Parathyroid adenoma (tissue), 2 donors: ENCODE measurements at regions not wholly inside any gene's neighbourhood (a gene's known extent, or its start where the extent isn't known, plus 50 kb on each side); places are given as distances from the start of the nearest gene placed in this dataset.

Experiments used
- H2AFZ ChIP-seq: fragments of 300-600 bp; sonication (generic); one replicate; pipeline ENCODE4 v1.7.0; 2017; ENCODE audit warnings: antibody characterized with exemption, mild to moderate bottlenecking
- H3K27ac ChIP-seq: fragments of 300-600 bp; sonication (generic); one replicate; pipeline ENCODE4 v1.7.0; 2017
- H3K27me3 ChIP-seq: fragments of 300-600 bp; sonication (generic); one replicate; pipeline ENCODE4 v1.7.0; 2017; ENCODE audit warnings: low read length; ENCODE audit not compliant: control insufficient read depth, insufficient read depth
- H3K36me3 ChIP-seq: fragments of 300-600 bp; sonication (generic); one replicate; pipeline ENCODE4 v1.7.0; 2017; ENCODE audit warnings: low read length; ENCODE audit not compliant: control insufficient read depth, insufficient read depth
- H3K4me1 ChIP-seq: fragments of 300-600 bp; sonication (generic); one replicate; pipeline ENCODE4 v1.7.0; 2017; ENCODE audit warnings: control low read depth
- H3K4me2 ChIP-seq: fragments of 300-600 bp; sonication (generic); one replicate; pipeline ENCODE4 v1.7.0; 2017; ENCODE audit warnings: low read length
- H3K4me3 ChIP-seq: fragments of 300-600 bp; sonication (generic); one replicate; pipeline ENCODE4 v1.7.0; 2017; ENCODE audit warnings: low read depth, low read length
- H3K79me2 ChIP-seq: fragments of 300-600 bp; sonication (generic); one replicate; pipeline ENCODE4 v1.7.0; 2017; ENCODE audit warnings: control low read depth
- H3K9ac ChIP-seq: fragments of 300-600 bp; sonication (generic); one replicate; pipeline ENCODE4 v1.7.0; 2017; ENCODE audit warnings: mild to moderate bottlenecking
- H3K9me3 ChIP-seq: fragments of 300-600 bp; sonication (generic); one replicate; pipeline ENCODE4 v1.7.0; 2017; ENCODE audit warnings: low read length; ENCODE audit not compliant: control insufficient read depth
- CTCF ChIP-seq: fragments of 300-600 bp; sonication (generic); IDR thresholded peaks from one replicate; pipeline ENCODE4 v1.7.0; 2017; ENCODE audit warnings: antibody characterized with exemption, mild to moderate bottlenecking
- donor health status: primary hyperparathyroidism.

- no peak overlapping the region for H3K4me2 ChIP-seq
- no peak for TF ChIP-seq CTCF
- H3K36me3 ChIP-seq = no peaks in the 10 kb centered on the region
- no peaks in the 10 kb centered on the region for H3K4me1 ChIP-seq
- H3K79me2 ChIP-seq = no peaks in the 10 kb centered on the region
- no peak overlapping the region for H3K27ac ChIP-seq
- H3K9me3 ChIP-seq = no peaks in the 10 kb centered on the region
- no peak overlapping the region for H3K9ac ChIP-seq
- H3K27me3 ChIP-seq = no peaks in the 10 kb centered on the region
- H2AFZ ChIP-seq = no peak overlapping the region
- no peak overlapping the region for H3K4me3 ChIP-seq
Measured at GRCh38 chr4:181646864-181647263, 596.3 kb upstream of the TENM3 start.

- Histone ChIP-seq H3K4me2 (no peak overlapping the region), H3K9me3 (no peaks in the 10 kb centered on the region), H2AFZ (no peak overlapping the region), H3K79me2 (no peaks in the 10 kb centered on the region), H3K27ac (no peak overlapping the region), H3K27me3 (no peaks in the 10 kb centered on the region), H3K4me3 (no peak overlapping the region), H3K36me3 (no peaks in the 10 kb centered on the region), H3K4me1 (no peaks in the 10 kb centered on the region), H3K9ac (no peak overlapping the region)
- TF ChIP-seq CTCF = no peak
Measured at GRCh38 chr4:181647396-181648147, 595.6 kb upstream of the TENM3 start.

- H3K4me1 ChIP-seq = no peaks in the 10 kb centered on the region
- no peak overlapping the region for H2AFZ ChIP-seq
- TF ChIP-seq CTCF = no peak
- H3K79me2 ChIP-seq = no peaks in the 10 kb centered on the region
- H3K4me2 ChIP-seq = no peak overlapping the region
- no peaks in the 10 kb centered on the region for H3K36me3 ChIP-seq
- H3K4me3 ChIP-seq = no peak overlapping the region
- no peak overlapping the region for H3K27ac ChIP-seq
- no peaks in the 10 kb centered on the region for H3K27me3 ChIP-seq
- H3K9me3 ChIP-seq = no peaks in the 10 kb centered on the region
- H3K9ac ChIP-seq = no peak overlapping the region
Measured at GRCh38 chr4:181650033-181650825, 593.0 kb upstream of the TENM3 start.

GRCh38 chr4:181656748-181657147, 586.5 kb upstream of the TENM3 start:
- no peak overlapping the region for H3K4me2 ChIP-seq
- no peak overlapping the region for H3K9ac ChIP-seq
- H3K79me2 ChIP-seq = no peaks in the 10 kb centered on the region
- H3K27me3 ChIP-seq = no peaks in the 10 kb centered on the region
- TF ChIP-seq CTCF = no peak
- no peaks in the 10 kb centered on the region for H3K9me3 ChIP-seq
- no peak overlapping the region for H2AFZ ChIP-seq
- no peak overlapping the region for H3K4me3 ChIP-seq
- H3K4me1 ChIP-seq = no peaks in the 10 kb centered on the region
- H3K36me3 ChIP-seq = no peaks in the 10 kb centered on the region
- no peak overlapping the region for H3K27ac ChIP-seq
